ENCODE measurements at regions not wholly inside any gene's neighbourhood (a gene's known extent, or its start where the extent isn't known, plus 50 kb on each side); places are given as distances from the start of the nearest gene placed in this dataset.

GRCh38 chr9:26723486-26723885 lies 169.1 kb downstream of the CAAP1 start:
- Histone ChIP-seq H3K9ac (ENCODE audit: low read length) (no peak overlapping the region), H3K4me3 (ENCODE audit: insufficient read depth, low read depth, low read length) (no peak overlapping the region), H3K9me3 (ENCODE audit: insufficient read depth, low read depth, low read length) (no peaks in the 10 kb centered on the region), H3K36me3 (ENCODE audit: insufficient read depth, low read length) (no peaks in the 10 kb centered on the region), H3K27me3 (ENCODE audit: insufficient read depth, low read length) (no peaks in the 10 kb centered on the region), H3K4me1 (ENCODE audit: insufficient read depth, low read length) (no peaks in the 10 kb centered on the region), H3K27ac (ENCODE audit: low read depth, low read length) (no peak overlapping the region), H4K20me1 (ENCODE audit: insufficient read depth, low read length) (no peaks in the 10 kb centered on the region), H3K79me2 (ENCODE audit: insufficient read depth, low read length) (no peaks in the 10 kb centered on the region), H2AFZ (ENCODE audit: low read depth, low read length) (no peak overlapping the region), H3K4me2 (ENCODE audit: low read length) (peak overlapping the region; percentile 25)
- FAIRE-seq (no peak), DNase-seq (ENCODE audit: low read depth) (no peak)
- Mint-ChIP-seq H3K9me3 (ENCODE audit: unreplicated experiment) (no peaks in the 10 kb centered on the region), H3K4me3 (ENCODE audit: unreplicated experiment) (no peak overlapping the region), H3K4me1 (ENCODE audit: low read depth, unreplicated experiment) (no peaks in the 10 kb centered on the region), H3K27me3 (ENCODE audit: low read depth, unreplicated experiment) (no peaks in the 10 kb centered on the region), H3K27ac (ENCODE audit: unreplicated experiment) (no peak overlapping the region), H3K36me3 (ENCODE audit: low read depth, unreplicated experiment) (no peaks in the 10 kb centered on the region)
- TF ChIP-seq CTCF (IDR thresholded peaks at IDR 0.05; ENCODE audit: insufficient read depth, low read depth, low read length), result no peak
- TF ChIP-seq EZH2 (IDR thresholded peaks at IDR 0.05; ENCODE audit: insufficient read depth, low read length), result no peak

GRCh38 chr9:26722755-26723154 lies 169.8 kb downstream of the CAAP1 start:
- H3K4me2 ChIP-seq (ENCODE audit: low read length), result peak overlapping the region; percentile 25
- H3K27ac ChIP-seq (ENCODE audit: low read depth, low read length), result no peak overlapping the region

More at GRCh38 chr9:26722755-26723154, 169.8 kb downstream of the CAAP1 start:
- Mint-ChIP-seq H3K36me3 (ENCODE audit: low read depth, unreplicated experiment) (no peaks in the 10 kb centered on the region), H3K27me3 (ENCODE audit: low read depth, unreplicated experiment) (no peaks in the 10 kb centered on the region), H3K9me3 (ENCODE audit: unreplicated experiment) (no peaks in the 10 kb centered on the region), H3K27ac (ENCODE audit: unreplicated experiment) (no peak overlapping the region), H3K4me3 (ENCODE audit: unreplicated experiment) (no peak overlapping the region), H3K4me1 (ENCODE audit: low read depth, unreplicated experiment) (no peaks in the 10 kb centered on the region)
- no peak for FAIRE-seq
- no peaks in the 10 kb centered on the region for H3K9me3 ChIP-seq (ENCODE audit: insufficient read depth, low read depth, low read length)
- H3K4me3 ChIP-seq (ENCODE audit: insufficient read depth, low read depth, low read length), result no peak overlapping the region
- no peak overlapping the region for H3K9ac ChIP-seq (ENCODE audit: low read length)
- no peaks in the 10 kb centered on the region for H3K4me1 ChIP-seq (ENCODE audit: insufficient read depth, low read length)
- H3K36me3 ChIP-seq (ENCODE audit: insufficient read depth, low read length), result no peaks in the 10 kb centered on the region
- no peak overlapping the region for H2AFZ ChIP-seq (ENCODE audit: low read depth, low read length)
- DNase-seq (ENCODE audit: low read depth), result no peak
- H3K27me3 ChIP-seq (ENCODE audit: insufficient read depth, low read length), result no peaks in the 10 kb centered on the region
- no peaks in the 10 kb centered on the region for H3K79me2 ChIP-seq (ENCODE audit: insufficient read depth, low read length)
- H4K20me1 ChIP-seq (ENCODE audit: insufficient read depth, low read length), result no peaks in the 10 kb centered on the region
- no peak for TF ChIP-seq CTCF (IDR thresholded peaks at IDR 0.05; ENCODE audit: insufficient read depth, low read depth, low read length)
- TF ChIP-seq EZH2 (IDR thresholded peaks at IDR 0.05; ENCODE audit: insufficient read depth, low read length), result no peak
